Esophagus muscularis mucosa (tissue), 3 donors: ENCODE measurements at regions not wholly inside any gene's neighbourhood (a gene's known extent, or its start where the extent isn't known, plus 50 kb on each side); places are given as distances from the start of the nearest gene placed in this dataset.

Source experiments
- EP300 ChIP-seq: sonication (generic); formaldehyde crosslinking; IDR thresholded peaks from one replicate; pipeline ENCODE4 v1.6.1; 2017; ENCODE audit warnings: antibody characterized with exemption
- POLR2A ChIP-seq: fragments of 450-650 bp; IDR thresholded peaks from one replicate; pipeline ENCODE4 v1.6.1; 2017; ENCODE audit warnings: antibody characterized with exemption, moderate library complexity, mild to moderate bottlenecking, low read depth
- POLR2AphosphoS5 ChIP-seq, 2 donors: sonication (generic); formaldehyde crosslinking; IDR thresholded peaks; one replicate each; pipeline ENCODE4 v1.6.1; 2017; ENCODE audit warnings: antibody characterized with exemption in 2 of 2

DNA sequence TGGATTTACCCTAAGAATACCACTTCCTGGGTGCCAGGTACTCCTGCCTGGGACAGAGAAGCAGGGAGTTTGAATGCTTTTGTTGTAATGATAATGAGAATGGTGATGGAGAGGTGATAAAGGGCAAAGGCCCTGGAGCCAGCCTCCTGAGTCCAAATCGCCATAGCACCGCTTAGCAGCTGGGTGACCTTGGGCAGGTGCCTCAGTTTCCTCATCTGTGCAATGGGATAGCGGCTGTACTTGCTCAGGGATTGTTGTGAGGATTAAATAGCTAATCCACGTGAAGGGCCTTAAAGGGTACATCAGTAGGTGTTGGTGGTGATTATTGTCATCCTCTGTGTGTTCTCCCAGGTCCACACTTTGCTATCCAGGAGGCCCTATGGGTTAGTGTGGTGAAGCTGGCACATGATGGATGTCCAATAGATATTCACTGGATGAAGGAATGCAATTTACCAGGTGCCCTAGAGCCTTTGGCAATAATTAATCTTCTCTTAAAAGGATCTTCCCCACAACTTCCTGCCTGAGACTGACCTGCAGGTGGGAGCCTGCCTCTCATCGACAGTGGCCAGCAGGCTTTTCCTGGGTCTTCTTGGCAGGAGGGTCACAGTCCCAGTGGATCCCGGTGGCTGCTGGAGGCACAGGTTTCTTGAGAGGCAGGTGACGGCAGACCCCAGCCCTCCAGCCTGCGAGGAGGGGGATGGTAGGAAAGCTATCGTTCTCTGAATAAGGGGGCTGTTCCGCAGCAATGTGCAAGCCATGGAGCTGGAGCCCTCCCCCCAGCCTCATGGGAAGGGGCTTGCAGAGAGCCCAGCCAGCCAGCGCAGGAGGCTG, 160.2 kb downstream of the MACROH2A1 start:
- TF ChIP-seq EP300, result no peak
- no peak for TF ChIP-seq POLR2A
- TF ChIP-seq POLR2AphosphoS5 (IDR thresholded peaks at IDR 0.05), result no peak
